PC-3 (cell line): ENCODE measurements at regions not wholly inside any gene's neighbourhood (a gene's known extent, or its start where the extent isn't known, plus 50 kb on each side); places are given as distances from the start of the nearest gene placed in this dataset.
"Not testable (repeated sequence)": the region's sequence is repeated elsewhere in the genome, so short reads cannot be mapped to it uniquely, and the experiment has no call there.

ENCODE experiments used
- ATAC-seq: fragments of 200-7000 bp; cut with Tn5 transposase; 2 replicates; pipeline ENCODE4 v1.9.1; 2020; ENCODE audit warnings: mild to moderate bottlenecking, moderate library complexity
- BruUV-seq: library from RNA; stranded (reverse); fragments of 400-500 nt; replicated peaks from 2 replicates; lab custom pipeline; 2021; lab: Mats Ljungman, UMichigan
- CTCF ChIA-PET: fragments of 300-600 bp; sonication (Branson Sonifier 250); formaldehyde crosslinking; loops from one replicate; lab custom pipeline; 2022; ENCODE audit warnings: antibody characterized with exemption; lab: Charles Lee
- POLR2A ChIA-PET: fragments of 300-600 bp; sonication (Branson Sonifier 250); formaldehyde crosslinking; loops from one replicate; lab custom pipeline; 2022; ENCODE audit warnings: antibody characterized with exemption; ENCODE audit not compliant: unreplicated experiment; lab: Charles Lee
- DNase-seq: peaks from one replicate; pipeline ENCODE4 v3.0.0-alpha.2; 2015
- H2AFZ ChIP-seq: fragments of 300-600 bp; sonication (generic); 2 replicates; pipeline ENCODE4 v1.6.0; 2016; ENCODE audit warnings: antibody characterized with exemption, low read length
- H3F3A ChIP-seq: fragments of 300-600 bp; sonication (generic); one replicate; pipeline ENCODE4 v1.6.0; 2017; ENCODE audit warnings: antibody characterized with exemption, low read length, control low read depth, mild to moderate bottlenecking; ENCODE audit not compliant: unreplicated experiment
- H3K27ac ChIP-seq: fragments of 300-600 bp; sonication (generic); 2 replicates; pipeline ENCODE4 v1.5.1; 2016; ENCODE audit warnings: mild to moderate bottlenecking, low read length
- H3K27me3 ChIP-seq: fragments of 300-600 bp; sonication (generic); 2 replicates; pipeline ENCODE4 v1.6.1; 2016; ENCODE audit warnings: low read length, mixed read lengths
- H3K36me3 ChIP-seq: fragments of 300-600 bp; sonication (generic); 2 replicates; pipeline ENCODE4 v1.6.1; 2016; ENCODE audit warnings: low read depth, mixed run types, low read length, mixed read lengths
- H3K4me1 ChIP-seq: fragments of 300-600 bp; sonication (generic); 2 replicates; pipeline ENCODE4 v1.5.1; 2016; ENCODE audit warnings: low read length; ENCODE audit not compliant: insufficient read depth
- H3K4me2 ChIP-seq: fragments of 300-600 bp; sonication (generic); 2 replicates; pipeline ENCODE4 v1.6.0; 2016; ENCODE audit warnings: low read length
- H3K4me3 ChIP-seq: fragments of 300-600 bp; sonication (generic); 2 replicates; pipeline ENCODE4 v1.5.1; 2016; ENCODE audit warnings: mild to moderate bottlenecking, low read length, mixed read lengths
- H3K79me2 ChIP-seq: fragments of 300-600 bp; sonication (generic); 2 replicates; pipeline ENCODE4 v1.6.1; 2017; ENCODE audit warnings: low read length, mixed read lengths
- H3K9ac ChIP-seq: fragments of 300-600 bp; sonication (generic); 2 replicates; pipeline ENCODE4 v1.6.0; 2016; ENCODE audit warnings: mild to moderate bottlenecking, low read length
- H3K9me2 ChIP-seq: fragments of 300-600 bp; sonication (generic); replicated peaks from 2 replicates; pipeline ENCODE4 v1.6.1; 2016; ENCODE audit warnings: mixed run types, low read length, mixed read lengths
- H3K9me3 ChIP-seq: fragments of 300-600 bp; sonication (generic); 2 replicates; pipeline ENCODE4 v1.6.1; 2016; ENCODE audit warnings: low read length, mixed read lengths
- H4K20me1 ChIP-seq: fragments of 300-600 bp; sonication (generic); 2 replicates; pipeline ENCODE4 v1.6.1; 2016; ENCODE audit warnings: low read length, mixed read lengths
- CTCF ChIP-seq: fragments of 300-600 bp; sonication (generic); conservative IDR thresholded peaks from 2 replicates; pipeline ENCODE4 v1.5.1; 2017; ENCODE audit warnings: antibody characterized with exemption, low read depth, mild to moderate bottlenecking, low read length
- EZH2 ChIP-seq: fragments of 300-600 bp; sonication (generic); IDR thresholded peaks from one replicate; pipeline ENCODE4 v1.6.1; 2017; ENCODE audit warnings: antibody characterized with exemption, mild to moderate bottlenecking, low read length; ENCODE audit not compliant: unreplicated experiment
- EZH2phosphoT487 ChIP-seq: fragments of 300-600 bp; sonication (generic); IDR thresholded peaks from 2 replicates; pipeline ENCODE4 v1.6.1; 2018; ENCODE audit warnings: mild to moderate bottlenecking, antibody characterized with exemption, low read length, borderline replicate concordance
- intact Hi-C: fragments of 100-400 bp; cut with micrococcal nuclease; formaldehyde crosslinking; loops from 2 replicates; pipeline ENCODE4 v1.9.0; 2023

- no peaks in the 10 kb centered on the region for H3K9me2 ChIP-seq
- H3K9me3 ChIP-seq: peaks cover 14% of the 10 kb centered on the region; the same call in 1 of the 2 replicates
- H3K4me3 ChIP-seq: no peak overlapping the region
- DNase-seq (no peak), ATAC-seq (no peak)
- no TSS peak for BruUV-seq
- POLR2A ChIA-PET: no interaction called here
- H3K4me1 ChIP-seq: no peaks in the 10 kb centered on the region
- H3K9ac ChIP-seq: no peak overlapping the region
- no peaks in the 10 kb centered on the region for H3K27me3 ChIP-seq
- H3F3A ChIP-seq: no peaks in the 10 kb centered on the region
- TF ChIP-seq EZH2phosphoT487: no peak
- no peak for TF ChIP-seq CTCF
- no peak for TF ChIP-seq EZH2
- no peaks in the 10 kb centered on the region for H3K79me2 ChIP-seq
- no peak overlapping the region for H3K4me2 ChIP-seq
- no peak overlapping the region for H2AFZ ChIP-seq
- CTCF ChIA-PET: no interaction called here
- H3K27ac ChIP-seq: no peak overlapping the region
- no peaks in the 10 kb centered on the region for H3K36me3 ChIP-seq
- intact Hi-C loops: no loop called here
- no peaks in the 10 kb centered on the region for H4K20me1 ChIP-seq
Observed at GRCh38 chr3:20482350-20482749, 296.3 kb upstream of the SGO1 start.

DNA sequence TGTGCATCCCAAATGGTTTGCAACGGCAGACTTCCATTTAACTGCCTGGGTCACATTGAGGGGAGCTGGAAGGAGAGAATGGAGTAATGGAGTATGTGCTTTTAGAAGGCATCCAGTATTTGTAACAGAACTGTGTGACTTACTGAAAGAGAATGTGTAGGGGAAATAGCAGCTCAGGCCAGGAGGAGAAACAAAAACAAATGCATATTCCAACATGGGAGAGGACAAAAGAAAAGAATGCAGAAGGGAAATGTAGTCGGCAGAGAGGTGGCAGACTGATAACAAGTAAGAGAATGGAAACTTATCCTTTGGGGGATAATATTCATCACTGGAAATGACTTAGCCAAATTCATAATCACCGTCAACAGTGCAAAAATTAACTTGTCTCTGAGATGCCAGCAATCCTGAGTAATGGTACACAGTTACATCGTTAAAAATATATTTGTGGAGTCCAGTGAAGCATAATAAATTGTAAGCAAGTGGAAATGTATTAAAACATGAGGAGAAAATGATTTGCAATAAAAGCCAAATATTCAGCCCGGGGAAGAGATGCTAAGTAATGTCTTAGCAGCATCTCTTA, 294.9 kb upstream of the SGO1 start:
- POLR2A ChIA-PET: no interaction called here
- TF ChIP-seq EZH2phosphoT487: no peak
- no peak for TF ChIP-seq EZH2
- TF ChIP-seq CTCF: no peak
- no peaks in the 10 kb centered on the region for H3K27me3 ChIP-seq
- no peak overlapping the region for H3K9ac ChIP-seq
- DNase-seq: no peak
- no peaks in the 10 kb centered on the region for H3K9me2 ChIP-seq
- intact Hi-C loops: no loop called here
- no peaks in the 10 kb centered on the region for H3F3A ChIP-seq
- H3K27ac ChIP-seq: no peak overlapping the region
- peaks cover 14% of the 10 kb centered on the region; the same call in 1 of the 2 replicates for H3K9me3 ChIP-seq
- H3K4me2 ChIP-seq: no peak overlapping the region
- H2AFZ ChIP-seq: no peak overlapping the region
- no peaks in the 10 kb centered on the region for H3K4me1 ChIP-seq
- no peaks in the 10 kb centered on the region for H3K36me3 ChIP-seq
- no TSS peak for BruUV-seq
- no peak for ATAC-seq
- CTCF ChIA-PET: no interaction called here
- no peaks in the 10 kb centered on the region for H4K20me1 ChIP-seq
- no peak overlapping the region for H3K4me3 ChIP-seq
- no peaks in the 10 kb centered on the region for H3K79me2 ChIP-seq

DNA sequence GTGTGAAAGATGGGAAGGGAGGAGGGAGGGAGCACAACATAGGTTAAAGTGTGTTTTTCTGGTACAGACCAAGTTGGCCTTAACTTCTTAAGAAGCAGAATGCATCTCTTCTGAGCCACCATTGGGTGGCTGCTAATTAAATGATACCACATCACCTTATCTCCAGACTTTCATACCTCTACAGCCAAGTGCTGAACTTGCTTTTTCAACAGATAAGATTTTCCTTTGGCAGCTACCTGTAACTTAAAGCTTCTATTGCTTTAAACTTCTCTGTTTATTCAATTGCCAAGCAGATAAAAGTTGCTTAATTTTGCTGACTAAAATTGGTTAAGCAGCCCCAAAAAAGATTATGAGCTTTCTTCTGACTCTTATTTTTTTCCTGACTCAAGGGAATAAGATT, 292.4 kb upstream of the SGO1 start:
- H3F3A ChIP-seq: no peaks in the 10 kb centered on the region
- CTCF ChIA-PET: no interaction called here
- BruUV-seq: no TSS peak
- H4K20me1 ChIP-seq: no peaks in the 10 kb centered on the region
- no peak overlapping the region for H3K4me2 ChIP-seq
- no peaks in the 10 kb centered on the region for H3K9me2 ChIP-seq
- no peak overlapping the region for H2AFZ ChIP-seq
- H3K4me3 ChIP-seq: no peak overlapping the region
- no peaks in the 10 kb centered on the region for H3K4me1 ChIP-seq
- POLR2A ChIA-PET: no interaction called here
- H3K36me3 ChIP-seq: no peaks in the 10 kb centered on the region
- TF ChIP-seq EZH2 (no peak), CTCF (no peak), EZH2phosphoT487 (no peak)
- 0 out of 2 replicates have a peak, but pooled peaks cover 3% of the 10 kb centered on the region for H3K9me3 ChIP-seq
- H3K27ac ChIP-seq: no peak overlapping the region
- ATAC-seq (no peak), DNase-seq (no peak)
- H3K9ac ChIP-seq: no peak overlapping the region
- H3K27me3 ChIP-seq: no peaks in the 10 kb centered on the region
- intact Hi-C loops: no loop called here
- no peaks in the 10 kb centered on the region for H3K79me2 ChIP-seq

GRCh38 chr3:20464237-20464636, 278.2 kb upstream of the SGO1 start:
- BruUV-seq, ATAC-seq, H3K27ac ChIP-seq, H3K4me3 ChIP-seq, H3K36me3 ChIP-seq, intact Hi-C loops, H3K4me1 ChIP-seq, H3F3A ChIP-seq, H3K4me2 ChIP-seq, POLR2A ChIA-PET, DNase-seq, CTCF ChIA-PET, H3K9me3 ChIP-seq, H3K27me3 ChIP-seq, H3K9ac ChIP-seq, H2AFZ ChIP-seq, H3K79me2 ChIP-seq, H3K9me2 ChIP-seq, H4K20me1 ChIP-seq: not testable (repeated sequence)
